ENCODE measurements at regions not wholly inside any gene's neighbourhood (a gene's known extent, or its start where the extent isn't known, plus 50 kb on each side); places are given as distances from the start of the nearest gene placed in this dataset.
A peak's percentile ranks its signal among the peaks of the same experiment; 100 is the strongest.

DNA sequence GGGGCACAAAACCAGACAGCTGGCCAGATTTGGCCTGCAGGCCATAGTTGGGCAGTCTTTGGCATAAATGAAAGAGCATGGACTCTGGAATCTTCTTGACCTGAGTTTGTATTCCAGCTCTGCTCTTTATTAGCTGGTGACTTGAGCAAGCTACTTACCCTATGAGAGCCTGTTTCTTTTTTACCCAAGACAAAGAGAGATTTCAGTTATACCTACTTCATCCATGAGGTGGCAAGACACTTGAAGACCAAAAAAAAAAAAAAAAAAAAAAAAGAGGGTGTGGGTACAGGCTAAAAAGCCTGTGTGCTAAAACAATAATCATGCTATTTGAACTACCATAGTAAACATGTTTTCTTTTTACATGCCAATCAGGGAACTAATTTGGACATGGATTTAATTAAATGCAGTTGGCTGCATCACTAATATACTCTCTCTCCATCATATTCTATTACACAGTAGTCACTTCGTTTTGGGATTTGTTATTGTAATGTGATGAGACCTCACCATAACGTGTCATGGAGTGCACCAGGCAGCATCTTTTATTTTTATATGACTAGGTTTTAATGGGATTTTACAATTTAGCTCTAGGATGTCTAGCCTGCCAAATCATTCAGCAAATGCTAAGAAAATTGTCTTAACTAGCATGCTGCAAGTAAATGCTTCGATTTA lies 109.2 kb upstream of the FHIT start:
- in situ Hi-C loops (cut with HindIII; ENCODE audit: low sequenced_read_pairs) = no loop called here
- TF ChIP-seq, protein P1, sequence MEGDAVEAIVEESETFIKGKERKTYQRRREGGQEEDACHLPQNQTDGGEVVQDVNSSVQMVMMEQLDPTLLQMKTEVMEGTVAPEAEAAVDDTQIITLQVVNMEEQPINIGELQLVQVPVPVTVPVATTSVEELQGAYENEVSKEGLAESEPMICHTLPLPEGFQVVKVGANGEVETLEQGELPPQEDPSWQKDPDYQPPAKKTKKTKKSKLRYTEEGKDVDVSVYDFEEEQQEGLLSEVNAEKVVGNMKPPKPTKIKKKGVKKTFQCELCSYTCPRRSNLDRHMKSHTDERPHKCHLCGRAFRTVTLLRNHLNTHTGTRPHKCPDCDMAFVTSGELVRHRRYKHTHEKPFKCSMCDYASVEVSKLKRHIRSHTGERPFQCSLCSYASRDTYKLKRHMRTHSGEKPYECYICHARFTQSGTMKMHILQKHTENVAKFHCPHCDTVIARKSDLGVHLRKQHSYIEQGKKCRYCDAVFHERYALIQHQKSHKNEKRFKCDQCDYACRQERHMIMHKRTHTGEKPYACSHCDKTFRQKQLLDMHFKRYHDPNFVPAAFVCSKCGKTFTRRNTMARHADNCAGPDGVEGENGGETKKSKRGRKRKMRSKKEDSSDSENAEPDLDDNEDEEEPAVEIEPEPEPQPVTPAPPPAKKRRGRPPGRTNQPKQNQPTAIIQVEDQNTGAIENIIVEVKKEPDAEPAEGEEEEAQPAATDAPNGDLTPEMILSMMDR (IDR thresholded peaks at IDR 0.05; ENCODE audit: low read depth, low read length) = no peak
- DNase-seq (ENCODE audit: low read depth, low spot score) = no peak
- H3K4me3 ChIP-seq (ENCODE audit: low read depth, low read length) = no peak overlapping the region

DNA sequence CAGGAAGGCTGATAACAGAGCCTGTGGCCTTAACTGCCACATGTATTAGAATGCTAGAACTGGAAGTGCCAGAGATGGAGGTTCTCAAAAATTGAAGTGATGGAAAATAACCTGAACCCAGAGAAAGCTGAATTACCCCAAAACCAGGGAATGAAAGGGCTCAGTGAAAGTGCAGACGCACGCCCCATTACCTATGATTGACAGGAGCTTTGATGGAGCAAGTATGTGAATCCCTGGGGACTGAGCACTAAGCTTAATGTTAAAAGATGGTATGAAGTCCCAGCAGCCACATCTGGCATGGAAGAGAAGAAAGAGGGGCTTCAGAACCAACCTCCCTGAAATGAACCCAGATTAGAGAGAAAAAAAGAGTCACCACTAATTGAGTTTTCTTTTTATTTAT lies 118.4 kb upstream of the FHIT start:
- H3K4me3 ChIP-seq (ENCODE audit: low read depth, low read length) = no peak overlapping the region
- TF ChIP-seq, protein P1 (IDR thresholded peaks at IDR 0.05; ENCODE audit: low read depth, low read length) = no peak
- in situ Hi-C loops (cut with HindIII; ENCODE audit: low sequenced_read_pairs) = no loop called here
- no peak for DNase-seq (ENCODE audit: low read depth, low spot score)

DNA sequence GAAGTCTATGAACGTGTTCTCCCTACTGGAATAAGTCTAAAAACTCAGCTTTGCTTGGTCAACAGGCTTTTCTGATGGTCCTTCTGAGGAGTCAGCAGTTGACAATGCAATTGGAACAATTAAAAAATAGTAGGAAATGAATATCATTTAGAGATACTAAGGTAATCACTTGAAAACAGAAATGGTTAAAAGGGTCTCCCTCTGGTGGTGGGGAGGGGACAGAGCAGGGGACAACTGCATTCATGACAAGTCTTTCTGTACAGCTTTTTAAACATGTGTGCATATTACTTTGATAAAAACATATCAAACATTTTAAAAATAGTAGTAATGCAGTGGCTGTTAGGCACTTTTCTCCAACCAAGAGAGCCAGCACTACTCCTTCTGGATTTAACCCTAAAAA lies 119.9 kb upstream of the FHIT start:
- peak; percentile 5 for DNase-seq (ENCODE audit: low read depth, low spot score)
- no peak overlapping the region for H3K4me3 ChIP-seq (ENCODE audit: low read depth, low read length)
- in situ Hi-C loops (cut with HindIII; ENCODE audit: low sequenced_read_pairs) = no loop called here
- TF ChIP-seq, protein P1 (IDR thresholded peaks at IDR 0.05; ENCODE audit: low read depth, low read length) = peak; percentile 56

DNA sequence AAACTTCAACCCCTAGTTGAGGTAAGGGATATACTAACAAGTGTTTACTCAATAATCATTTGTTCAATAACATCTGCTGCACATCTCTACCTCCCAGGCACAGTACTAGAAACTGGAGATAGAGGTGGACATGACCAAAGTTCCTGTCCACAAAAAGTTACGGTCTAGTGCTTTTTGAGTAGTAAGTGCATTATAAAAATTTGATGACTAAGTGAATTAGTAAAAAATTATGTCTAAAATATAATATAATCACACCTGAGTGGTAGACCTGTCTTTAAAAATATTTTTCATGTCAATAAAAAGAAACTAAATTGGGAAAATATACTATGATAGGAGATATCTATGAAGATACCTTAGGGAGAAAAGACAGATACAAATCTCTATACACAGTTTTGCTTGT lies 121.5 kb upstream of the FHIT start:
- H3K4me3 ChIP-seq (ENCODE audit: low read depth, low read length) = no peak overlapping the region
- in situ Hi-C loops (cut with HindIII; ENCODE audit: low sequenced_read_pairs) = no loop called here
- TF ChIP-seq, protein P1 (IDR thresholded peaks at IDR 0.05; ENCODE audit: low read depth, low read length) = no peak
- no peak for DNase-seq (ENCODE audit: low read depth, low spot score)

DNA sequence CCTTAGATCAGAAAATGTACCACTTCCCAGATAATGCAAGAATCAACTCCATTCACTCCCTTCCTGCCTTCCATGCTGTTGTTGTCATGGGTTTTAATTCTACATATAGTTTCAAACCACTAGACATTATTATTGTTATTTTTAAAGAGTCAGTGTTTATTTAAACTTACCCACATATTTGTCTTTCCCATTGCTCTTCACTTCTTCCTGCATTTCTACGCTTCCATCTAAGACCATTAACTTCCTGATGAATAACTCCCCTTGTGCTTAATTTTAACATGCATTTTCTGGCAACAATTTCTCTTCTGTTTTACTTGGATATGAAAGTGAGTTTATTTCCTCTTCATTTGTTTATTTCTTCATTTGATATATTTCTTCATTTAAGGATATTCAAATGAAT lies 127.1 kb upstream of the FHIT start:
- TF ChIP-seq, protein P1 (IDR thresholded peaks at IDR 0.05; ENCODE audit: low read depth, low read length) = no peak
- DNase-seq (ENCODE audit: low read depth, low spot score) = peak; percentile 47
- in situ Hi-C loops (cut with HindIII; ENCODE audit: low sequenced_read_pairs) = no loop called here
- H3K4me3 ChIP-seq (ENCODE audit: low read depth, low read length) = no peak overlapping the region

DNA sequence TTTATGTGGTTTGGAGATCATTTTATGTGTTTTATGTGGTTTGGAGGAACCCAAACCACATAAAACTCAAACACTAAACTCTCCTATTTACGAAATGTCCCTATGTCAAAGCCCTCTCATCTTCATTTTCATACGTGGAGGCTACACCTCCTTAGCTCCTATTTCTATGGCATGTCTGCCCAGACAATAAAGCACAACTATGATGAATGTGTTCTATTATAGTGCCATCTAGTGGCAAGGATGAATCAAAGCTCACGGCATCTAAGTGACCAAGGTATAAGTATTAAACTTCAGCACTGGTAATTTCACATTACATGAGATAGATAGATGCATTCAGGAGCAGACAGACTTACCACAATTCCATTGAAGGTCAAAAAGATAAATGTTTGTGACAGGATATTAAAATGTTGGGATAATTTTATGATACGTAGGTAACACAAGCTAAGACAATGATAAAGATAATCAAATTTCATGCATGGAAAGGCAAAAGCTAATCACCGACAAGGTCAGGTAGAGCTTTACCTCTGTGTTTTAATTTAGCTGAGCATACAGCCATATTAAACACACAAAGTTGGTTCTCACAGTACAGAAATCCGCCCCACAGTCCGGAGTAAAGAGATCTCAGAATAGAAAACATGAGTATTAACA lies 130.6 kb upstream of the FHIT start:
- DNase-seq (ENCODE audit: low read depth, low spot score) = peak; percentile 36
- H3K4me3 ChIP-seq (ENCODE audit: low read depth, low read length) = no peak overlapping the region
- in situ Hi-C loops (cut with HindIII; ENCODE audit: low sequenced_read_pairs) = no loop called here
- TF ChIP-seq, protein P1 (IDR thresholded peaks at IDR 0.05; ENCODE audit: low read depth, low read length) = peak; percentile 53
